K562 (cell line): ENCODE measurements at regions not wholly inside any gene's neighbourhood (a gene's known extent, or its start where the extent isn't known, plus 50 kb on each side); places are given as distances from the start of the nearest gene placed in this dataset.

Experiments
- GATAD2B ChIP-seq: fragments of 450-650 bp; IDR thresholded peaks from 2 replicates; pipeline ENCODE4 v1.6.1; 2017; ENCODE audit warnings: mild to moderate bottlenecking, borderline replicate concordance
- JUNB ChIP-seq: fragments of 450-650 bp; formaldehyde crosslinking; conservative IDR thresholded peaks from 2 replicates; pipeline ENCODE4 v1.4.0; 2020; ENCODE audit warnings: mild to moderate bottlenecking
- MEF2D ChIP-seq: conservative IDR thresholded peaks from 2 replicates; pipeline ENCODE4 v1.6.1; 2016; ENCODE audit warnings: low read depth, missing genetic modification characterization, missing compliant biosample characterization
- ZNF12 ChIP-seq: sonication (generic); formaldehyde crosslinking; IDR thresholded peaks from 2 replicates; pipeline ENCODE4 v1.4.0; 2020; ENCODE audit warnings: mild to moderate bottlenecking, missing genetic modification reagents
- ZNF174 ChIP-seq: fragments of 250-450 bp; sonication (Bioruptor Pico); IDR thresholded peaks from 2 replicates; pipeline ENCODE4 v1.4.0; 2020; ENCODE audit warnings: mild to moderate bottlenecking

- no peak for TF ChIP-seq MEF2D (tag)
- no peak for TF ChIP-seq ZNF174 (CRISPR knock-in tag)
- no peak for TF ChIP-seq JUNB (CRISPR knock-in tag)
- TF ChIP-seq ZNF12 (CRISPR knock-in tag), result no peak
- no peak for TF ChIP-seq GATAD2B
Observed at GRCh38 chrX:138519296-138519695, 192.2 kb downstream of the FGF13 start.
